Stimulated activated CD4-positive, alpha-beta T cell treated with anti-CD3 and anti-CD28 coated beads, Interleukin-2, amount 100 ng/mL, for 24 hours (primary cell): ENCODE measurements at regions not wholly inside any gene's neighbourhood (a gene's known extent, or its start where the extent isn't known, plus 50 kb on each side); places are given as distances from the start of the nearest gene placed in this dataset.

Source experiments
- DNase-seq, 2 donors: peaks; one replicate each; pipeline ENCODE4 v3.0.0-alpha.2; 2020

- DNase-seq, result no peak
These were observed 118.0 kb upstream of the PFKP start for GRCh38 chr10:2949221-2949947.

- DNase-seq, result no peak
These were observed 119.1 kb upstream of the PFKP start for GRCh38 chr10:2948127-2948854.

GRCh38 chr10:2944788-2945187 lies 122.6 kb upstream of the PFKP start:
- DNase-seq, result no peak

GRCh38 chr10:2943932-2944614 lies 123.3 kb upstream of the PFKP start:
- no peak for DNase-seq

- no peak for DNase-seq
These were observed 124.4 kb upstream of the PFKP start for GRCh38 chr10:2942938-2943337.

- no peak for DNase-seq
These were observed 128.5 kb upstream of the PFKP start for GRCh38 chr10:2938869-2939268.

- DNase-seq, result no peak
These were observed 130.5 kb upstream of the PFKP start for GRCh38 chr10:2936816-2937215.

- no peak for DNase-seq
These were observed 131.5 kb upstream of the PFKP start for GRCh38 chr10:2935647-2936386.

- no peak for DNase-seq
These were observed 133.4 kb upstream of the PFKP start for GRCh38 chr10:2933924-2934323.

- DNase-seq, result no peak
These were observed 133.8 kb upstream of the PFKP start for GRCh38 chr10:2933519-2933918.

GRCh38 chr10:2933071-2933470 lies 134.3 kb upstream of the PFKP start:
- no peak for DNase-seq

GRCh38 chr10:2929480-2930258 lies 137.7 kb upstream of the PFKP start:
- DNase-seq, result no peak

- DNase-seq, result peak; percentile 79 to 82
These were observed 139.1 kb upstream of the PFKP start for GRCh38 chr10:2927958-2928840.

- no peak for DNase-seq
These were observed 140.3 kb upstream of the PFKP start for GRCh38 chr10:2926918-2927660.

GRCh38 chr10:2925631-2926030 lies 141.7 kb upstream of the PFKP start:
- DNase-seq, result peak in 1 of 2 donors; percentile 9

- no peak for DNase-seq
These were observed 142.9 kb upstream of the PFKP start for GRCh38 chr10:2924431-2924830.

GRCh38 chr10:2921956-2922680 lies 145.2 kb upstream of the PFKP start:
- DNase-seq, result no peak

GRCh38 chr10:2920637-2921036 lies 146.7 kb upstream of the PFKP start:
- DNase-seq, result no peak

GRCh38 chr10:2920168-2920567 lies 147.2 kb upstream of the PFKP start:
- DNase-seq, result no peak

- DNase-seq, result no peak
These were observed 148.3 kb upstream of the PFKP start for GRCh38 chr10:2919016-2919415.
